ENCODE measurements at regions not wholly inside any gene's neighbourhood (a gene's known extent, or its start where the extent isn't known, plus 50 kb on each side); places are given as distances from the start of the nearest gene placed in this dataset.

DNA sequence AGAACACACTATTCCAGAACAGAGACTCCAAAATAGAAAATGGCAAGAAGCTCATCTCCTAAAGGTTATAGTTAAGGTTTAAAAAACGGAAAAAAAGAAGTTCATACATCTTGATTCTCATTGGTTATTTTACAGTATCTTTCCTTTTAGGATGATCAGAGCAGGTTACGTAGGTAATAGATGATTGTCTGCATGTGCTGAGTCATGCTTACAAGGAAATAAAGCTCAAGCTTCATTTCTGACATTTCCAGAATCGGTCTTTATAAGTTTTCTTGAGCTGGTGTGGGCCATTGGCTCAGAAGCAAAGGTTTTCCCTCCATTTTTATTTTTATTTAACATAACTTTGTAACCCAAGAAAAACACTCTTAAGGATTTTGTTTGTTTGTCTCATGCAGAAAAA lies 1030.3 kb upstream of the CDH8 start:
- TF ChIP-seq CTCF (IDR thresholded peaks at IDR 0.05; ENCODE audit: poor library complexity) (no peak), EZH2phosphoT487 (IDR thresholded peaks at IDR 0.05; ENCODE audit: low read depth, severe bottlenecking, unreplicated experiment) (no peak), EZH2 (IDR thresholded peaks at IDR 0.05; ENCODE audit: borderline replicate concordance) (no peak)
